ENCODE measurements at regions not wholly inside any gene's neighbourhood (a gene's known extent, or its start where the extent isn't known, plus 50 kb on each side); places are given as distances from the start of the nearest gene placed in this dataset.

GRCh38 chr7:114343949-114344708 lies 70.5 kb upstream of the FOXP2 start:
- TF ChIP-seq TAF1 (IDR thresholded peaks at IDR 0.05; ENCODE audit: low read depth, low read length) (no peak), POLR2A (IDR thresholded peaks at IDR 0.05; ENCODE audit: low read depth, low read length) (no peak), POLR2AphosphoS5 (IDR thresholded peaks at IDR 0.05; ENCODE audit: low read depth, low read length) (no peak), SPI1 (IDR thresholded peaks at IDR 0.05; ENCODE audit: low read depth, low read length) (no peak), POU2F2 (IDR thresholded peaks at IDR 0.05; ENCODE audit: low read depth, low read length) (no peak)

Data from GM12891 (cell line).